ENCODE measurements at regions not wholly inside any gene's neighbourhood (a gene's known extent, or its start where the extent isn't known, plus 50 kb on each side); places are given as distances from the start of the nearest gene placed in this dataset.

- no peak for TF ChIP-seq CTCF (conservative IDR thresholded peaks at IDR 0.05; ENCODE audit: low read length)
- TF ChIP-seq EZH2phosphoT487 (IDR thresholded peaks at IDR 0.05; ENCODE audit: borderline replicate concordance) = no peak
Measured at GRCh38 chr4:123266221-123266620, 130.4 kb upstream of the SPRY1 start.

Data from Loucy (cell line).